ENCODE measurements at regions not wholly inside any gene's neighbourhood (a gene's known extent, or its start where the extent isn't known, plus 50 kb on each side); places are given as distances from the start of the nearest gene placed in this dataset.

GRCh38 chr6:84554074-84554473 is 210.3 kb downstream of the TBX18 start:
- no peak overlapping the region for H3K4me3 ChIP-seq (ENCODE audit: low read depth, poor library complexity, severe bottlenecking)
- intact Hi-C loops (cut with DNase I; ENCODE audit: low total_unique reads), result no loop called here
- no peak for DNase-seq (ENCODE audit: low spot score in 2 of 2)
- TF ChIP-seq, protein P1, sequence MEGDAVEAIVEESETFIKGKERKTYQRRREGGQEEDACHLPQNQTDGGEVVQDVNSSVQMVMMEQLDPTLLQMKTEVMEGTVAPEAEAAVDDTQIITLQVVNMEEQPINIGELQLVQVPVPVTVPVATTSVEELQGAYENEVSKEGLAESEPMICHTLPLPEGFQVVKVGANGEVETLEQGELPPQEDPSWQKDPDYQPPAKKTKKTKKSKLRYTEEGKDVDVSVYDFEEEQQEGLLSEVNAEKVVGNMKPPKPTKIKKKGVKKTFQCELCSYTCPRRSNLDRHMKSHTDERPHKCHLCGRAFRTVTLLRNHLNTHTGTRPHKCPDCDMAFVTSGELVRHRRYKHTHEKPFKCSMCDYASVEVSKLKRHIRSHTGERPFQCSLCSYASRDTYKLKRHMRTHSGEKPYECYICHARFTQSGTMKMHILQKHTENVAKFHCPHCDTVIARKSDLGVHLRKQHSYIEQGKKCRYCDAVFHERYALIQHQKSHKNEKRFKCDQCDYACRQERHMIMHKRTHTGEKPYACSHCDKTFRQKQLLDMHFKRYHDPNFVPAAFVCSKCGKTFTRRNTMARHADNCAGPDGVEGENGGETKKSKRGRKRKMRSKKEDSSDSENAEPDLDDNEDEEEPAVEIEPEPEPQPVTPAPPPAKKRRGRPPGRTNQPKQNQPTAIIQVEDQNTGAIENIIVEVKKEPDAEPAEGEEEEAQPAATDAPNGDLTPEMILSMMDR (IDR thresholded peaks at IDR 0.05), result no peak
- no peak for TF ChIP-seq POLR2A (IDR thresholded peaks at IDR 0.05)

GRCh38 chr6:84553527-84553926 is 210.9 kb downstream of the TBX18 start:
- intact Hi-C loops (cut with DNase I; ENCODE audit: low total_unique reads), result no loop called here
- H3K4me3 ChIP-seq (ENCODE audit: low read depth, poor library complexity, severe bottlenecking), result no peak overlapping the region
- TF ChIP-seq POLR2A (IDR thresholded peaks at IDR 0.05), result no peak
- no peak for DNase-seq (ENCODE audit: low spot score in 2 of 2)
- WGBS, 2 donors, result 58 to 62% methylated on average over 1 of the region's 1 CpG

DNA sequence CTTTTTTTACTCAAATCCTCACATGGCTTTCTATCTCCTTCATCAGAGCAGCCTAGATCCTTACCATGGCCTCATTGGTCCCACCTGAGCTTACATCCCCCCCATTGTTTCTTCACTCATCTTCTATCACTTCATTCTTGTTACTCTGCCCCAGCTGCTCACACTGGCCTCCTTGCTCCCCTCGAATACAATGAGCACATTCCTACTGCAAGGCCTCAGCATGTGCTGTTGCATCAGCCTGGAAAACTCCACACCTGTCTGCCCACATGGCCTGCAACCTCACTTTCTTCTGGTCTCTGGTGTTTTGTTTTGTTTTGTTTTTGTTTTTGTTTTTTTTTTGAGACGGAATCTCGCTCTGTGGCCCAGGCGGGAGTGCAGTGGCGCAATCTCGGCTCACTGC is 212.6 kb downstream of the TBX18 start:
- no peak for DNase-seq (ENCODE audit: low spot score in 2 of 2)
- intact Hi-C loops (cut with DNase I; ENCODE audit: low total_unique reads), result no loop called here
- H3K4me3 ChIP-seq (ENCODE audit: low read depth, poor library complexity, severe bottlenecking), result no peak overlapping the region
- WGBS, 2 donors, result 87 to 99% methylated on average over 1 to 6 of the region's 6 CpGs
- TF ChIP-seq POLR2A (IDR thresholded peaks at IDR 0.05), result no peak
- TF ChIP-seq, protein P1 (IDR thresholded peaks at IDR 0.05), result no peak

DNA sequence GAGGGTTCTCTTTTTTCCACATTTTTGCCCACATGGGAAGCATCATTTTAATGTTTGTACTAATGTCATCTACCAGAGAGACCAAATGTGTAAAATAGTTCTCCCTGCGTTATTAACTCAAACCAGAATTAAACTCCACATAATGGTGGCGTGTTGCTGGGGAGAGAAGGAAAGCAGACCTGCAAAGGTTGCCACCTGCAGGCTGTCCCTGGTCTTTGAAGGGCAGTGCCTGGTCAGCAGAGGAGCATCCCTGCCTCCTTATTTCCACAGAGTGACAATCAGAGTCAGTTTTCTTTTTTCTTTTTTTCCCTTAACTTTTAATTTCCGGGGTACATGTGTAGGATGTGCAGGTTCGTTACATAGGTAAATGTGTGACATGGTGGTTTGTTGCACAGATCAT is 214.5 kb downstream of the TBX18 start:
- intact Hi-C loops (cut with DNase I; ENCODE audit: low total_unique reads), result no loop called here
- 84 to 89% methylated on average over 4 of the region's 4 CpGs for WGBS, 2 donors
- no peak overlapping the region for H3K4me3 ChIP-seq (ENCODE audit: low read depth, poor library complexity, severe bottlenecking)
- TF ChIP-seq POLR2A (IDR thresholded peaks at IDR 0.05), result no peak
- TF ChIP-seq, protein P1 (IDR thresholded peaks at IDR 0.05), result no peak
- no peak for DNase-seq (ENCODE audit: low spot score in 2 of 2)

GRCh38 chr6:84547341-84547801 is 217.0 kb downstream of the TBX18 start:
- H3K4me3 ChIP-seq (ENCODE audit: low read depth, poor library complexity, severe bottlenecking), result no peak overlapping the region
- WGBS, 2 donors, result 65 to 77% methylated on average over 5 of the region's 5 CpGs
- TF ChIP-seq, protein P1 (IDR thresholded peaks at IDR 0.05), result no peak
- no peak for TF ChIP-seq POLR2A (IDR thresholded peaks at IDR 0.05)
- intact Hi-C loops (cut with DNase I; ENCODE audit: low total_unique reads), result no loop called here
- DNase-seq (ENCODE audit: low spot score in 2 of 2), result no peak

- TF ChIP-seq, protein P1 (IDR thresholded peaks at IDR 0.05), result no peak
- WGBS, 2 donors, result 47 to 56% methylated on average over 9 of the region's 9 CpGs
- no peak for DNase-seq (ENCODE audit: low spot score in 2 of 2)
- no peak overlapping the region for H3K4me3 ChIP-seq (ENCODE audit: low read depth, poor library complexity, severe bottlenecking)
- intact Hi-C loops (cut with DNase I; ENCODE audit: low total_unique reads), result no loop called here
Measured at GRCh38 chr6:84546427-84546914, 217.9 kb downstream of the TBX18 start.
